BE2C (cell line): ENCODE measurements at regions not wholly inside any gene's neighbourhood (a gene's known extent, or its start where the extent isn't known, plus 50 kb on each side); places are given as distances from the start of the nearest gene placed in this dataset.
A peak's percentile ranks its signal among the peaks of the same experiment; 100 is the strongest.

ENCODE experiments used
- DNase-seq: peaks from one replicate; pipeline ENCODE4 v3.0.0-alpha.2; 2020
- H3K27me3 ChIP-seq: fragments of 250-450 bp; sonication (Bioruptor Pico); 2 replicates; pipeline ENCODE4 v1.5.1; 2020; ENCODE audit warnings: mild to moderate bottlenecking
- H3K36me3 ChIP-seq: fragments of 250-450 bp; sonication (Bioruptor Pico); 2 replicates; pipeline ENCODE4 v1.5.1; 2020; ENCODE audit warnings: mild to moderate bottlenecking
- H3K4me1 ChIP-seq: fragments of 250-450 bp; sonication (Bioruptor Pico); 2 replicates; pipeline ENCODE4 v1.5.1; 2020
- H3K4me3 ChIP-seq: 2 replicates; pipeline ENCODE4 v1.5.1; 2011; ENCODE audit warnings: low read depth, low read length
- H3K9me3 ChIP-seq: fragments of 250-450 bp; sonication (Bioruptor Pico); 2 replicates; pipeline ENCODE4 v1.5.1; 2020
- TF ChIP-seq, protein P1 (sequence below): IDR thresholded peaks from 2 replicates; pipeline ENCODE4 v1.5.1; 2012; ENCODE audit warnings: mild to moderate bottlenecking, low read depth, low read length

DNA sequence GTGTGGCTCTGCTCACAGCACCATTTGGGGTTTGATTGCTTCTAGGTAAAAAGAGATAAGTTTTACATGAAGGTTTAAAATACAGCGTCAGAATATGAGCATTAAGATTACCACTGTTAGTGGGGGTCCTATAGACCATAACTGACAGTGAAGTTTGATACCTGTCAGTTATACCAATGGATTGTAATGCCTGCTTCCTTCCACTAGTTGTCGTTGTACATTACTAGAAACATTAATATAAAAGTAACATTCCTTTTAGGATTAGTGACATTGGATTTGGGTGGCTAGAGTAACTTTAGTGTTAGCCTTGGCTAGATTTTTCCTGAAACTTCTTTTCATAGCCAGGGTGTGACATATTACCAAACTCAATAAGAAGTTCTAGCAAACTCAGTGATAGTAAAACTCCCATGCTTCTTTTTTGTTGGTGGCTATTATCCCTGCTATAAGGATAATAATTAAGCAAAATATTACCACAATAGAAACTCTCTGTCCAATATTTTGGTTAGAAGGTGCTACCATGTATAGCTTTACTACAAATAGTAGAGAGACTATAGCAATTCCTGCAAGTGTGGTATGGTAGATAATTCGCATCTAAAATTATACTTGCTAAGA is 57.1 kb downstream of the FAM181B start:
- TF ChIP-seq, protein P1, sequence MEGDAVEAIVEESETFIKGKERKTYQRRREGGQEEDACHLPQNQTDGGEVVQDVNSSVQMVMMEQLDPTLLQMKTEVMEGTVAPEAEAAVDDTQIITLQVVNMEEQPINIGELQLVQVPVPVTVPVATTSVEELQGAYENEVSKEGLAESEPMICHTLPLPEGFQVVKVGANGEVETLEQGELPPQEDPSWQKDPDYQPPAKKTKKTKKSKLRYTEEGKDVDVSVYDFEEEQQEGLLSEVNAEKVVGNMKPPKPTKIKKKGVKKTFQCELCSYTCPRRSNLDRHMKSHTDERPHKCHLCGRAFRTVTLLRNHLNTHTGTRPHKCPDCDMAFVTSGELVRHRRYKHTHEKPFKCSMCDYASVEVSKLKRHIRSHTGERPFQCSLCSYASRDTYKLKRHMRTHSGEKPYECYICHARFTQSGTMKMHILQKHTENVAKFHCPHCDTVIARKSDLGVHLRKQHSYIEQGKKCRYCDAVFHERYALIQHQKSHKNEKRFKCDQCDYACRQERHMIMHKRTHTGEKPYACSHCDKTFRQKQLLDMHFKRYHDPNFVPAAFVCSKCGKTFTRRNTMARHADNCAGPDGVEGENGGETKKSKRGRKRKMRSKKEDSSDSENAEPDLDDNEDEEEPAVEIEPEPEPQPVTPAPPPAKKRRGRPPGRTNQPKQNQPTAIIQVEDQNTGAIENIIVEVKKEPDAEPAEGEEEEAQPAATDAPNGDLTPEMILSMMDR = peak; percentile 70
- Histone ChIP-seq H3K9me3 (no peaks in the 10 kb centered on the region), H3K4me1 (no peaks in the 10 kb centered on the region), H3K27me3 (no peaks in the 10 kb centered on the region; the same call in 1 of the 2 replicates), H3K36me3 (no peaks in the 10 kb centered on the region), H3K4me3 (no peak overlapping the region)
- no peak for DNase-seq

GRCh38 chr11:82675838-82676237 is 57.8 kb downstream of the FAM181B start:
- no peaks in the 10 kb centered on the region for H3K36me3 ChIP-seq
- no peak overlapping the region for H3K4me3 ChIP-seq
- no peaks in the 10 kb centered on the region; the same call in 1 of the 2 replicates for H3K27me3 ChIP-seq
- TF ChIP-seq, protein P1 = no peak
- H3K9me3 ChIP-seq = no peaks in the 10 kb centered on the region
- DNase-seq = no peak
- H3K4me1 ChIP-seq = no peaks in the 10 kb centered on the region

DNA sequence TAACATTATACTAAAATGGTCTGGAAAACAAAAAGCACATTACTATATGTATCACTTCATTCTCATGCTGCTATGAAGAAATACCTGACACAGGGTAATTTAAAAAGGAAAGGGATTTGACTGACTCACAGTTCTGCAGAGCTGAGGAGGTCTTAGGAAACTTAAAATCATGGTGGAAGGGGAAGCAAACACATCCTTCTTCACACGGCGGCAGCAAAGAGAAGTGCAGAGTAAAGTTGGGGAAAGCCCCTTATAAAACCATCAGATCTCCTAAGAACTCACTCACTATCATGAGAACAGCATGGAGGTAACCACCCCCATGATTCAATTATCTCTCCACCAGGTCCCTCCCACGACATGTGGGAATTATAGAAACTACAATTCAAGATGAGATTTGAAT is 60.0 kb downstream of the FAM181B start:
- no peak for DNase-seq
- TF ChIP-seq, protein P1 = no peak
- Histone ChIP-seq H3K4me1 (no peaks in the 10 kb centered on the region), H3K4me3 (no peak overlapping the region), H3K36me3 (no peaks in the 10 kb centered on the region), H3K9me3 (no peaks in the 10 kb centered on the region), H3K27me3 (no peaks in the 10 kb centered on the region)

DNA sequence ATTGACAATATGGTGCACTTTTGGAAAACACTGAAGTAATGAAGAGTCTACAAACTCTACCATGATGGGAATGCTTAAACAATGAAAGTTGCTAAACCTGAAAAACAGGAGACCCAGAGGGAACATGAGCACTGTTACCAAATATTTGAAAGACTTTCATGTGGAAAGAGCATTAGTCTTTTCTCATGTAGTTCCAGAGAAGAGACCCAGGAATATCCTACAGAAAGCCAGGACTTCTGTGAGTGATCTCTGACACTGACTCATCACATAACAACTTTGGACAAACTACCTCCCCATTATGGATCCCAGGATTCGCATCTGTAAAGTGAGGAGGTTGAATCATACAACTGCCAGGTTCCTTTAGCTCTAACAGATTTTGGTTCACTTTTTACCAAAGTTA is 62.2 kb downstream of the FAM181B start:
- no peak for DNase-seq
- H3K9me3 ChIP-seq = no peaks in the 10 kb centered on the region
- H3K4me1 ChIP-seq = no peaks in the 10 kb centered on the region
- TF ChIP-seq, protein P1 = no peak
- no peak overlapping the region for H3K4me3 ChIP-seq
- no peaks in the 10 kb centered on the region for H3K27me3 ChIP-seq
- no peaks in the 10 kb centered on the region for H3K36me3 ChIP-seq

- no peaks in the 10 kb centered on the region; the same call in 1 of the 2 replicates for H3K27me3 ChIP-seq
- H3K4me1 ChIP-seq = no peaks in the 10 kb centered on the region
- H3K9me3 ChIP-seq = no peaks in the 10 kb centered on the region
- H3K4me3 ChIP-seq = no peak overlapping the region
- DNase-seq = no peak
- no peaks in the 10 kb centered on the region for H3K36me3 ChIP-seq
- TF ChIP-seq, protein P1 = no peak
These were observed 70.1 kb downstream of the FAM181B start for GRCh38 chr11:82663535-82663934.

DNA sequence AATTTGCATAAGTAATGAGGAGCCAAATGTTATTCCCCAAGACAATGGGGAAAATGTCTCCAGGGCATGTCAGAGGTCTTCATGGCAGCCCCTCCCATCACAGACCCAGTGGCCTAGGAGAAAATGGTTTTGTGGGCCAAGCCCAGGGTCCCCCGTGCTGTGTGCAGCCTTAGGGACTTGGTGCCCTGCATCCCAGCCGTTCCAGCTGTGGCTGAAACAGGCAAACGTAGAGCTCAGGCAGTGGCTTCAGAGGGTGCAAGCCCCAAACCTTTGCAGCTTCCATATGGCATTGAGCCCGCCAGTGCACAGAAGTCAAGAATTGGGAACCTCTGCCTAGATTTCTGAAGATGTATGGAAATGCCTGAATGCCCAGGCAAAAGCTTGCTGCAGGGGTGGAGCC is 79.9 kb downstream of the FAM181B start:
- TF ChIP-seq, protein P1 = no peak
- Histone ChIP-seq H3K36me3 (no peaks in the 10 kb centered on the region), H3K4me3 (no peak overlapping the region), H3K9me3 (no peaks in the 10 kb centered on the region), H3K27me3 (no peaks in the 10 kb centered on the region; the same call in none of the 2 replicates), H3K4me1 (no peaks in the 10 kb centered on the region)
- no peak for DNase-seq
